ENCODE measurements at regions not wholly inside any gene's neighbourhood (a gene's known extent, or its start where the extent isn't known, plus 50 kb on each side); places are given as distances from the start of the nearest gene placed in this dataset.

DNA sequence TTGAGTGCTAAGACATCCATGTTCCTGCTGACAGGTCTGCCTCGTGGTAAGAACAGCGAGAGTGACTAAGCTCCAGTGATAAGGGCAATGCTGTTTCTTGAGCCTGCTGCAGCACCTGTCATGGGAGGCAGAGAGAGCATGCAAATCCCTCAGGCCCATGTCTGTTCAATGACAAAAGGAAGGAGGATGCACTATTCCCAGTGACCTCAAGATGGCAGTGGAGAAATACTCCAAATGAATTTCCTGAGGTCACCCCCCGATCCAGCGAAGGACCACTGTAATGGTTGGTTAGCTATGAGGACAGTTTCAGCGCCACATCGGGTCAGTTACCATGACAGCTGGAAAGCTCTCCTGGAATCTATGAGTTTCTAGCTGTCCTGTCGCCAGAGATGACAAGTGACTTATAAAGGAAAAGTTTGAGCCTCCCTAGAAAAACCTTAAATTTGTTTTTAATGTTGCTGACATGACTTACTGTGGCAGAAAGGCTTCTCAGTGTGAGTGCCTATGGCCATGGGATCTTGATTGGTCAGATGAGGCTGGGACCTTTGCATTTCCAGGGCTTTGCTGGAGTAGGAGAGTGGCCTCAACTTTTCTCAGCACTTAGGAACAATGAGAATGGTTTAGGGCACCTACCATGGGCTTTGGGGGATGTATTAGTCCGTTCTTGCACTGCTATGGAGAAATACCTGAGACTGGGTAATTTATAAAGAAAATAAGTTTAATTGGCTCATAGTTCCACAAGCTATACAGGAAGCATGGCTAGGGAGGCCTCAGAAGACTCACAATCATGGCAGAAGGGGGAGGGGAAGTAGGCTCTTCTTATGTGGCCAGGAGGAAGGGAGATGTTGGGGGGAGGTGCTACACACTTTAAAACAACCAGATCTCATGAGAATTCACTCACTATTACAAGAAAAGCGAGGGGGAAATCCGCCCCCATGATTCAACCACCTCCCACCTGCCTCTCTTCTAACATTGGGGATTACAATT is 88.0 kb upstream of the TMEM260 start:
- TF ChIP-seq CTCF (IDR thresholded peaks at IDR 0.05) (peak; percentile 51 to 74 (median 62)), POLR2A (IDR thresholded peaks at IDR 0.05) (no peak)

Data from heart left ventricle (tissue), 13 donors.